Fibroblast of skin of left quadriceps (primary cell): ENCODE measurements at regions not wholly inside any gene's neighbourhood (a gene's known extent, or its start where the extent isn't known, plus 50 kb on each side); places are given as distances from the start of the nearest gene placed in this dataset.
A peak's percentile ranks its signal among the peaks of the same experiment; 100 is the strongest.

Source experiments
- DNase-seq, 2 experiments: peaks; one replicate each; pipeline ENCODE4 v3.0.0-alpha.2; 2013; ENCODE audit warnings: low read depth in 2 of 2

DNA sequence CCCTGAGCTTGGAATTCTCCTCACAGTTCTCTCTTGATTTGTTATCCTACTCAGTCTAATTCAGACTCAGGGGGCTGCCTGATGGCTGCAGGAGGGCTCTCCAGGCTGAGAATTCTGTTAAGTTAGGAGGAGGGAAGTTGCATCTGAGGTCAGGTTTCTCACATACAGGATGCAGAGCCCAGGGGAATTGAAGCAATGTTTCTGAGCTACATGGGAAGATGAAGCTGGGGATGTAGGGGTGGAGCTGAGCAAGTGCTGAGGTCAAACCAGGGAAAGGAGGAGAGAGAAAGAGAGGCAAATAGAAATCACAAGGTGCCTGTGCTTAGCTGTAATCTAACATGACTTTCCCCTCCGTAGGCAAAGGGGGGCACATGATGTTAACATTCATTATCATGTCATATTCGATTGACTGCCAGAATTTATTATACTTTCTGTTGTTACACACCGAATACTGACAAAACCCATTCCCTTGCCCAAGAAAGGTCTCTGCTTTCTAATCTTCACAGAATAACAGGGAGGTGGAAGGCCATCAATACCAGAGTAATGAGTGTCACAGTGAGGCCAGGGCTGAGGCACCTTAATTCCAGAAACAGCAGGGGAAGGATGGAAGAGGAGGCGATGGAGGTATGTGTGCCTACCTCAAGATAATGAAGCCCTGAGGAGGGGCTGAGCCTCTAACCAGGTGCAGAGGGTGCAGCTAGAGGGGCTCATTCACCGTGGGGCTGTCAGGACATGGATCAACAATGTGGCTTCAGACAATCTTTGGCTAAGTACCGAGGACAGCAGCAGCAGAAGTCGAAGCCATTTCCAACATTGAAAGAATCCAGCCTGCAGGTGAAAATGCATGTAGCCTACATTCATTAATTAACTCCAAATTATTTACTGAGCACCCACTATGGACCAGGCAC, 205.4 kb upstream of the SNX19 start:
- DNase-seq = no peak

- DNase-seq = no peak
Observed at GRCh38 chr11:131122448-131122847, 206.2 kb upstream of the SNX19 start.

GRCh38 chr11:131129474-131129873, 213.2 kb upstream of the SNX19 start:
- DNase-seq = no peak

DNA sequence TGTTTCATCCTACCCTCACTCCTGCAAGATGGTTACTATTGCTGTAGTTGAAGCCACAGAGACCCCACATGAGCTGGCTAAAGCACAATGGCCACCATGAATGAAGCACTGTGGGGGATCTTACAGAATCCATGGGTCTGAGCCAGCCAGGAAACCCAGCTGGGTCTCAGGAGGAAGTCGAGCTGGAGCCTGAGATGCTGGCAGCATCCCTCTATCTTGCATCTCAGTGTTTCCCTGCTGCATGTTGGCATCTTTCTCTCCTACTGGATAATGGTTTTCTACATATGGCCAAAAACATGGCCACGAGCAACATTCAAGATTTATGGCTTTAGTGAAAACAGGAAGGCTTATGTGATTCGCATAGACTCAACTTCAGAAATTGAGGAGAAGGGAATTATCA, 219.3 kb upstream of the SNX19 start:
- no peak for DNase-seq

DNA sequence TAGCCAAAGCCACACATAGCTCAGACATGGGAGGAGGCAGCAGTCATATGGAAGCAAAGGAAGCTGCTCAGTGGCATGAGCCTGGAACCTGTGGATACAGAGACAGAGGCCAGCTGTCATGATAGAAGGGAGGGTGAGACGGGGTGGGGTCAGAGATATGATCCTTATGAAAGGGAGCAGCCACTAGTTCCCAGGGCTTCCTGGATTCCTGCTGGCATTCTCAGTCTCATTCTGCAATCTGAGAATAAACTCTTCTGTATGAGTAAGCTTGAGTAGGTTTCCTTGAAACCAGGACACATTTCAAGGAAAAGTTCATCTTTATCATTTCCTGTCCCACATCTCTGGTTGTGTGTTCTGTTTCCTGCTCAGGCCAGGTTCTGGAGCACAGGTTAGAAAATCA, 220.2 kb upstream of the SNX19 start:
- peak in 1 of 2 experiments; percentile 3 for DNase-seq

DNA sequence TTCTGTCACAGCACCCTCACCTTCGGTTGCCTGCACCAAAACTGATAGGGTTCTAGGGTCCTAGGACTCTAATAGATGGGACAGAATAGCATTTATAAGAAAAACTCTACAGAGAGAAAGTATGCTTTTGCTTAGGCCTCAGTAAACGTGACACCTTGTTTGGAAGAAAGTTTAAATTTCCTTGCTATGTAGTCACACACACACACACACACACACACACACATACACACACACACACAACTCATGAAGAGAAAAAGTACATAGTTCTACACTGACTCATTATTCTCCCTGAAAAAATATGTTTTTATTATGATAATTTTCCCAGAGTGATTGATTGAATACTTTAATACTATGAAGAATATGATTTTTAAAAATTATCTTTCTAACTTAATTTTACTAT, 220.8 kb upstream of the SNX19 start:
- peak in 1 of 2 experiments; percentile 3 for DNase-seq

- no peak for DNase-seq
Observed at GRCh38 chr11:131138731-131139130, 222.5 kb upstream of the SNX19 start.

DNA sequence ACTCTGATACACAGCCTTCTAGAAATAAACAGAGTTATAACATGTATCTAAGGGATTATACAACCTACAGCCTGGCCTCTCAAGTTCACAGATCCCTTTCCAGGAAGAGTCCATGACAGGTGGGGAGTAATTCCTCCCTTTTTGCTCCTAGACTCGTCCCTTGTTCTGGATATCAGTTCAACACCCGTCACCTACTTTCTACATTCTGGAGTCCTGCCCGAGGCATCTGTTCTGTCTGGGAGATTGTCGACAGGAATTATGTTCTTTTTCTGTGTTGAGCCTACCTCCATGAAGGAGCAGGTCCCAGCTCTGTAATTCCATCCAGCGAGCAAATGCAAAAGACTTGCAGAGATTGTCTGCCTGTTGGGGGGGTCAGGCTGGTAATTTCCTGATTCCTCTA, 224.6 kb upstream of the NTM start:
- no peak for DNase-seq

DNA sequence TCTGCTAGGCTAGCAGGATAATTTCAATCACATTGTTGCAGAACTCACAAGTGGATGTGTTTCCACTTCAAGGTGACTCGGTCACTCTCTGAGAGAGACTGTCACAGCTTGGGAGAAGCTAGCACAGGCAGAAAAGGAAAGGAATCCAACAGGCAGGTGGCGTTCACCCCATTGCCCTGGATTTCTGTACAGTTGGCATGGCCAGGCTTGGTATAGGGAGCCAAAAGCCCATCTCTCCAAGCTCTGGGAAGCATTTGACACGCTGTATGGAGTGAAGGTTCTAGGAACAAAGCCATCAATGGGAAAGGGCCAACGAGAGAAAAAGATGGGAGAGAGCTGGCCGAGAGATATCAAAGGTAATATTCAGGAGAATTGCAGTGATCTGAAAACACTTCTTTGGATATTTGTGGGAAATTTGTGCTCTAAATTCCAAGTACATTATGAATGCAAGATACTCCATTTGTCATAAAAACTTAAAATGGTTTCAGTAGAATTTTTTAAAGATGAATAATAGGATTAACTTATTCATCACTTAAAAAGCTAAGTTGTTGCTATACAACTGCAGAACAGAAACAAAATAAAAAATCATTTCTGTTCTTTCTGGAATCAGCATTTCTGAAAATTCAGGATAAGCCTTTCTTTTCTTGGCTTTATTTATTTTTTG, 223.5 kb upstream of the NTM start:
- DNase-seq = peak; percentile 3 to 10

GRCh38 chr11:131154351-131154750, 216.1 kb upstream of the NTM start:
- DNase-seq = no peak

GRCh38 chr11:131157678-131158077, 212.7 kb upstream of the NTM start:
- no peak for DNase-seq

GRCh38 chr11:131160846-131161245, 209.6 kb upstream of the NTM start:
- DNase-seq = no peak

GRCh38 chr11:131163613-131164012, 206.8 kb upstream of the NTM start:
- no peak for DNase-seq

- DNase-seq = no peak
Observed at GRCh38 chr11:131165036-131165435, 205.4 kb upstream of the NTM start.

- no peak for DNase-seq
Observed at GRCh38 chr11:131168839-131169713, 201.3 kb upstream of the NTM start.

GRCh38 chr11:131172011-131172410, 198.4 kb upstream of the NTM start:
- DNase-seq = no peak

- no peak for DNase-seq
Observed at GRCh38 chr11:131178020-131178419, 192.4 kb upstream of the NTM start.

GRCh38 chr11:131178596-131178995, 191.8 kb upstream of the NTM start:
- no peak for DNase-seq

DNA sequence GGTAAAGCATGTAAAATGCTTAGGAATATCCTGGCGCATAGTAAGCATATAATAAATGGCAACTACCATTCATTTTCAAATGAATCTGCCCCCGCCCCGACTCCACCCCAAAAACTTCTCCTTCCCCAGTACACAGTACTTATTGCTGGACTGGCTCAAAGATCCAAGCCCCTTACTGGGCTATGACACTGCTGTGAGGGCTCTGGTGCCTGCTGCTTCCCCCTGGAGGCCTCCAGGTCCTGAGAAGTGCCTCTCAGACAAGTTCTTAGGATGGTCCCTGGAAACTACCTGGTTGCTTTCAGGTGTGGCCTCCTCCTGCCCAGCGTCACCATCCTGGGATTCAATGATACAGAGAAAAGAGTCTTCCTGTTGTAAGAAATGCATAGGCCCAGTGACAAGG, 190.6 kb upstream of the NTM start:
- no peak for DNase-seq

GRCh38 chr11:131185915-131186314, 184.5 kb upstream of the NTM start:
- no peak for DNase-seq

- no peak for DNase-seq
Observed at GRCh38 chr11:131186629-131187101, 183.8 kb upstream of the NTM start.

- no peak for DNase-seq
Observed at GRCh38 chr11:131190446-131190845, 180.0 kb upstream of the NTM start.
